ENCODE measurements at regions not wholly inside any gene's neighbourhood (a gene's known extent, or its start where the extent isn't known, plus 50 kb on each side); places are given as distances from the start of the nearest gene placed in this dataset.

GRCh38 chr7:22589641-22590201, 89.7 kb upstream of the STEAP1B start:
- TF ChIP-seq, protein P1, sequence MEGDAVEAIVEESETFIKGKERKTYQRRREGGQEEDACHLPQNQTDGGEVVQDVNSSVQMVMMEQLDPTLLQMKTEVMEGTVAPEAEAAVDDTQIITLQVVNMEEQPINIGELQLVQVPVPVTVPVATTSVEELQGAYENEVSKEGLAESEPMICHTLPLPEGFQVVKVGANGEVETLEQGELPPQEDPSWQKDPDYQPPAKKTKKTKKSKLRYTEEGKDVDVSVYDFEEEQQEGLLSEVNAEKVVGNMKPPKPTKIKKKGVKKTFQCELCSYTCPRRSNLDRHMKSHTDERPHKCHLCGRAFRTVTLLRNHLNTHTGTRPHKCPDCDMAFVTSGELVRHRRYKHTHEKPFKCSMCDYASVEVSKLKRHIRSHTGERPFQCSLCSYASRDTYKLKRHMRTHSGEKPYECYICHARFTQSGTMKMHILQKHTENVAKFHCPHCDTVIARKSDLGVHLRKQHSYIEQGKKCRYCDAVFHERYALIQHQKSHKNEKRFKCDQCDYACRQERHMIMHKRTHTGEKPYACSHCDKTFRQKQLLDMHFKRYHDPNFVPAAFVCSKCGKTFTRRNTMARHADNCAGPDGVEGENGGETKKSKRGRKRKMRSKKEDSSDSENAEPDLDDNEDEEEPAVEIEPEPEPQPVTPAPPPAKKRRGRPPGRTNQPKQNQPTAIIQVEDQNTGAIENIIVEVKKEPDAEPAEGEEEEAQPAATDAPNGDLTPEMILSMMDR (IDR thresholded peaks at IDR 0.05) = no peak
- TF ChIP-seq EZH2 (IDR thresholded peaks at IDR 0.05; ENCODE audit: borderline replicate concordance, insufficient read depth, low read depth, low read length, poor library complexity, severe bottlenecking) = no peak

All from B cell (primary cell).